Stimulated activated CD8-positive, alpha-beta memory T cell treated with anti-CD3 and anti-CD28 coated beads, Interleukin-7, amount 100 ng/mL, for 48 hours (primary cell): ENCODE measurements at regions not wholly inside any gene's neighbourhood (a gene's known extent, or its start where the extent isn't known, plus 50 kb on each side); places are given as distances from the start of the nearest gene placed in this dataset.
"Not testable (repeated sequence)": the region's sequence is repeated elsewhere in the genome, so short reads cannot be mapped to it uniquely, and the experiment has no call there.

Experiments
- DNase-seq, 2 donors: peaks; one replicate each; pipeline ENCODE4 v3.0.0-alpha.2; 2020; ENCODE audit warnings: low read depth in 1 of 2; ENCODE audit errors: extremely low read depth in 1 of 2

DNA sequence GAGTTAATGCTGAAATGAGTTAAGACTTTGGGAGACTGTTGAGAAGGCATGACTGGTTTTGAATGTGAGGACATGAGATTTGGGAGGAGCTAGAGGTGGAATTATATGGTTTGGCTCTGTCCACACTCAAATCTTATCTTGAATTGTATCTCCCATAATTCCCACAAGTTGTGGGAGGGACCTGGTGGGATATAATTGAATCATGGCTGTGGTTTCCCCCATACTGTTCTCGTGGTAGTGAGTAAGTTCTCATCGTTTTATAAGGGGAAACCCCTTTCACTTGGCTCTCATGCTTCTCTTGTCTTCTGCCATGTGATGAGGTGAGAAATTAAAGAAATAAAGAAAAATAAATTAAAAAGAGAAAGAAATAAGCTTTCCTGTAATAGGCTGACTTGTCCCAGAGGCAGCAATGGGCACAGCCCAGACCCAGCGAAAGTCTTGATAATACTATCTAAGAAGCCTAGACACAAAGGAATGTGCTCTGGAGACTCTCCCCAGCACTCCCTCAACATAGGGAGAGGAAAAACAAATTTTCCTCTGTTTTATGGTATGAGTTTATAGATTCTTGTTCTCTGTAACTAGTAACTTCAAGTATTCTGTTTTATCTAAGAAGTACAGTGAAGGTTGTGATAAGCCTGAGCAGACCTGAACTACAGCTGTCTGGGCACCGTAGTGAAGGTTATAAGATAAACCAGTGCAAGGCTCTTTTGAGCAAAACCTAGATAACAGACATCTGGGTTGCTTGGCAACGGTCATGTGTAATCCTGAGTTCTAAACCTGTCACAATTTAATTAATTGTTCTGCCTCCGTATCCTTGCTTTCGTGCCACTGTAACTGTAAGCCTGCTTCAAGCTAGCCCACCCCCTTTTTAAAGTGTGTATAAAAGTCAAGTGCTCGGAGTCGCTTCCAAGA, 88.9 kb upstream of the ECI2 start:
- DNase-seq, result no peak

- no peak for DNase-seq
Observed at GRCh38 chr6:4220558-4220957, 85.2 kb upstream of the ECI2 start.

DNA sequence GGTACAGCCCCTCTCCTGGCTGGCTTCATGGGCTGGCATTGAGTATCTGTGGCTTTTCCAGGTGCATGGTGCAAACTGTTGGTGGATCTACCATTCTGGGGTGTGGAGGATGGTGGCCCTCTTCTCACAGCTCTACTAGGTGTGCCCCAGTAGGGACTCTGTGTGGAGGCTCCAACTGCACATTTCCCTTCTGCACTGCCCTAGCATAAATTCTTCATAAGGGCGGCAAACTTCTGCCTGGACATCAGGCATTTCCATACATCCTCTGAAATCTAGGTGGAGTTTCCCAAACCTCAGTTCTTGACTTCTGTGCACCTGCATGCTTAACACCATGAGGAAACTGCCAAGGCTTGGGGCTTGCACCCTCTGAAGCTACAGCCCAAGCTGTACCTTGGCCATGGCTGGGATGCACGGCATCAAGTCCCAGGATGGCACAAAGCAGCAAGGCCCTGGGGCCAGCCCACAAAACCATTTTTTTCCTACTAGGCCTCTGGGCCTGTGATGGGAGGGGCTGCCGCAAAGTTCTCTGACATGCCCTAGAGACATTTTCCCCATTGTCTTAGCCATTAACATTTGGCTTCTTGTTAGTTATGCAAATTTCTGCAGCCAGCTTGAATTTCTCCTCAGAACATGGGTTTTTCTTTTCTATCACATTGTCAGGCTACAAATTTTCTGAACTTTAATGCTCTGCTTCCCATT, 83.4 kb upstream of the ECI2 start:
- not testable (repeated sequence) for DNase-seq

GRCh38 chr6:4212588-4212987, 77.2 kb upstream of the ECI2 start:
- DNase-seq, result no peak

DNA sequence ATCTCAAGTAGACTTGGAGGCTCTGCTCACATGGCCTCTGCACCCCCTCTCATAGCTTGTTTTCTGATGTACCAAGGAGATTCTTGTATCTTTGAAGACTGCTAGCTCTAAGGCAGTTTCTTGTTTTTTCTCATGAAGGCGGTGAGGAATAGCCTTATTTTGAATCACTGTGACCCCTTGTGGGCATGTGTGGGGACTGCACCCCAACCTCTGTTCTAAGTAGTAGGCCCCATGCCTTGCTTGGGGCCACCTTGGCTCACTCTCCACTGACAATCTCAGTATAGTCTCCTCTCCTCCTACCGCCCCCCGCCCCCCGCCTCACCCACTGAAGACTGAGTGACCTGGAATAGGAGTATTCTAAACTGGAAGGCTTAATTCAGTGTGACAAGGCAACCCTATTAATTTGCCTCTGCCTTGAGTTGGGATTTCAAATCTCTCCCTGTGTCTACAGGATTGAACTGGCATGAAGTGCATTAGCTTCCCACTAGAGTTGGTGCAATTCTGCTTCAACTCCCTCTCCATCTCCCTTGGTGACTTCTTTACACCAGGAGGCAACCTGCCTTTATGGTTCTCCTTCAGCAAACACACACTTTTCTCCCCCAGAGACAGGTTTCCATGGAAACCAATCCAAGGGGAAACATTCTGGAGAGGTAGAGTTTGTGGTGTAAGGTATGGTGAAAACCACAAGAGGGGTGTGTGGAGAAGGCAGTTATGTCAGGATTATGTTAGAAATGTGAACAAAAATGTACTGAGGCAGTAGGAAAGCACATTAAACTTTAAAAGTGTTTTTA, 75.4 kb upstream of the ECI2 start:
- peak; percentile 18 to 26 for DNase-seq

- DNase-seq, result no peak
Observed at GRCh38 chr6:4209196-4209595, 73.8 kb upstream of the ECI2 start.

- no peak for DNase-seq
Observed at GRCh38 chr6:4208158-4208557, 72.8 kb upstream of the ECI2 start.

- DNase-seq, result not testable (repeated sequence)
Observed at GRCh38 chr6:4203642-4204417, 68.5 kb upstream of the ECI2 start.

DNA sequence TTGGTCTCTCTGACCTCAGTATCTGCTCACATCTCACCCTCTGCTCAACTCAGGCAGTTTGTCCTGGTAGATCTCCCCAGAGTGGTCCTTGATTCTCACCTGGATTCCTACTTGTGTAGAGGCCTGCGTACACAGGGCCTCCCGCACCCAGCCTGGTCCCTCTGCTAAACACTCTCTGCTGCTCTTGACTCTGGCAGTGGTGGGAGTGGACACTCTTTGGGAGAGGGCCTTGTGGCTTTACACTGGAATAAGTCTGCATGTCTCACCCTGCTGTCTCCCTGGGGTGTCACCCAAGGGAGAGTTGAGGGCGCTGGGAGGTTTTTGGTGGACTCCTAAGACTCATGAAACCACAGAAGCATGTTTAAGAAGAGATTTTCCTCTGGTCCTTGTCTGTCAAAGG, 57.3 kb upstream of the ECI2 start:
- no peak for DNase-seq

- no peak for DNase-seq
Observed at GRCh38 chr6:4192173-4192572, 56.8 kb upstream of the ECI2 start.

GRCh38 chr6:4191271-4191721, 55.9 kb upstream of the ECI2 start:
- DNase-seq, result no peak

DNA sequence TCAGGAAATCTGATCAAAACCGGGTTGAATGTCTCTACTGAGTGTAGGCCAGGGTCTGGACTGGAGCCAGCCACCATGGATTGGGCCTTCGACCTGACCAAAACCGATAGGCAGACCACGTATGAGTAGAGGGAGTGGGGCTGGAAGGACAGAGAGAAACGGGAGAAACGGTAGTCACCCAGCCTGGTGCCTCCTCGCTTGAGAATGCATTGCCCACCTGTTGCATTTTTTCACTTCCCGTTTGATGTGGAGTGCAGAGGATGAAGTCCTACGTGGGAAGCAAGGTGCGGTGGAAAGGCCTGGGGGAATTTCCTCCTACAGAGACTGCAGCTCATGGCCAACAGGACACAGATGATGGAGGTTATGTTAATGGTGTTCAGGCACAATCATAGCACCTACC, 53.9 kb upstream of the ECI2 start:
- DNase-seq, result no peak

DNA sequence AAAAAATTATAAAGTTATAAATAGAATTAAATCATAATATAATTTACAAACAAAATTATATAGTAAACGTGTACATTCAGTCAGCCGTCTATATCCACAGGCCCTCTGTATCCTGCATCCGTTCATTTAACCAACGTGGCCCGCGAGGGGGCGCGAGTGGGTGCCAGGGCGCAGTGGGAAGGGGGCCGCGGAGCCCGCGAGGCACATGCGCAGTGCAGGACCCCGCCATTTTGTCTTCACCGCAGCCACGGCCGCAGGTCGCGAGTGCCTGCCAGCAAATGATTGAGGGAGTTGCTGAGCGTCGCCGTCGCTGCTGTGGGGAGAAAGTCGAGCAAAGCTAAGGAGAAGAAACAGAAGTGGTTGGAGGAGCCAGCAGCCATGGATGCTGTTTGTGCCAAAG, 53.4 kb upstream of the ECI2 start:
- no peak for DNase-seq

GRCh38 chr6:4187480-4187879, 52.1 kb upstream of the ECI2 start:
- DNase-seq, result no peak

GRCh38 chr6:4186385-4186784, 51.0 kb upstream of the ECI2 start:
- DNase-seq, result no peak

GRCh38 chr6:4185846-4186245, 50.5 kb upstream of the ECI2 start:
- DNase-seq, result no peak

GRCh38 chr6:4185419-4185818, 50.0 kb upstream of the ECI2 start:
- peak; percentile 10 to 67 for DNase-seq
